Ascending aorta (tissue), 2 donors: ENCODE measurements at regions not wholly inside any gene's neighbourhood (a gene's known extent, or its start where the extent isn't known, plus 50 kb on each side); places are given as distances from the start of the nearest gene placed in this dataset.

Experiments
- DNase-seq, 2 donors: peaks; one replicate each; pipeline ENCODE4 v3.0.0-alpha.2; 2019; ENCODE audit warnings: low spot score in 2 of 2
- H3K27ac ChIP-seq, 2 donors: fragments of 200-600 bp; sonication (generic); one replicate each; pipeline ENCODE4 v1.5.1; 2016 to 2017; ENCODE audit warnings: mild to moderate bottlenecking in 1 of 2
- H3K27me3 ChIP-seq: fragments of 200-600 bp; sonication (generic); one replicate; pipeline ENCODE4 v1.5.1; 2017
- H3K36me3 ChIP-seq, 2 donors: fragments of 200-600 bp; sonication (generic); one replicate each; pipeline ENCODE4 v1.5.1; 2016
- H3K4me1 ChIP-seq, 2 donors: fragments of 200-600 bp; sonication (generic); one replicate each; pipeline ENCODE4 v1.5.1; 2016 to 2017; ENCODE audit warnings: mild to moderate bottlenecking in 1 of 2
- H3K4me3 ChIP-seq, 2 donors: fragments of 200-600 bp; sonication (generic); one replicate each; pipeline ENCODE4 v1.5.1; 2016 to 2017; ENCODE audit warnings: mild to moderate bottlenecking in 1 of 2
- H3K9me3 ChIP-seq, 2 donors: fragments of 200-600 bp; sonication (generic); one replicate each; pipeline ENCODE4 v1.5.1; 2016
- intact Hi-C: fragments of 100-400 bp; cut with DNase I; formaldehyde crosslinking; loops from one replicate; pipeline ENCODE4 v1.15.1; 2023
- TF ChIP-seq, protein P1 (sequence below), 3 experiments: fragments of 200-600 bp in 2 of 3; fragments of 450-650 bp in 1 of 3; sonication (generic) in 2 of 3; IDR thresholded peaks; one replicate each; pipeline ENCODE4 v1.5.1; 2016 to 2019; ENCODE audit warnings: antibody characterized with exemption in 3 of 3, mild to moderate bottlenecking in 1 of 3, moderate library complexity in 1 of 3

DNA sequence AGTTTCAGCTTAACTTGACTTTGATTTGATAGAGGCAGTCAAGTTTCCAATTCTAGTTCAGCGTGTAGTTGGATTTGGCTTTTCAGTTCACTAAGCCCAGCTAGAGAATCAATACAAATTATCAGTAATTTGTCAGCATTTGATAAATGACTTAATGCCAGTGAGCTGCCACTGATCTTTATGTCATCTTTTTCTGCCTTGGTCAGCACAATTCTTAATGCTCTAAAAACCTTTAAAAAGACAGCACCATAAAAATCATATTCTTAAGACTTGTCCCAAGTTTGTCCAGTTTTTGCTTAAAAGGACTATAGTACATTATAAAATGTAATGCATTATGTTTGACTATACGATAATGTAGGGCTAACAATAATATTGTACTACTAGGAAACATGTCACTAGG is 920.5 kb downstream of the LRFN5 start:
- Histone ChIP-seq H3K27ac (no peak overlapping the region), H3K4me3 (no peak overlapping the region), H3K27me3 (no peaks in the 10 kb centered on the region), H3K9me3 (no peaks in the 10 kb centered on the region), H3K4me1 (no peaks in the 10 kb centered on the region), H3K36me3 (no peaks in the 10 kb centered on the region)
- intact Hi-C loops, result no loop called here
- DNase-seq, result no peak
- TF ChIP-seq, protein P1, sequence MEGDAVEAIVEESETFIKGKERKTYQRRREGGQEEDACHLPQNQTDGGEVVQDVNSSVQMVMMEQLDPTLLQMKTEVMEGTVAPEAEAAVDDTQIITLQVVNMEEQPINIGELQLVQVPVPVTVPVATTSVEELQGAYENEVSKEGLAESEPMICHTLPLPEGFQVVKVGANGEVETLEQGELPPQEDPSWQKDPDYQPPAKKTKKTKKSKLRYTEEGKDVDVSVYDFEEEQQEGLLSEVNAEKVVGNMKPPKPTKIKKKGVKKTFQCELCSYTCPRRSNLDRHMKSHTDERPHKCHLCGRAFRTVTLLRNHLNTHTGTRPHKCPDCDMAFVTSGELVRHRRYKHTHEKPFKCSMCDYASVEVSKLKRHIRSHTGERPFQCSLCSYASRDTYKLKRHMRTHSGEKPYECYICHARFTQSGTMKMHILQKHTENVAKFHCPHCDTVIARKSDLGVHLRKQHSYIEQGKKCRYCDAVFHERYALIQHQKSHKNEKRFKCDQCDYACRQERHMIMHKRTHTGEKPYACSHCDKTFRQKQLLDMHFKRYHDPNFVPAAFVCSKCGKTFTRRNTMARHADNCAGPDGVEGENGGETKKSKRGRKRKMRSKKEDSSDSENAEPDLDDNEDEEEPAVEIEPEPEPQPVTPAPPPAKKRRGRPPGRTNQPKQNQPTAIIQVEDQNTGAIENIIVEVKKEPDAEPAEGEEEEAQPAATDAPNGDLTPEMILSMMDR (IDR thresholded peaks at IDR 0.05), result no peak

DNA sequence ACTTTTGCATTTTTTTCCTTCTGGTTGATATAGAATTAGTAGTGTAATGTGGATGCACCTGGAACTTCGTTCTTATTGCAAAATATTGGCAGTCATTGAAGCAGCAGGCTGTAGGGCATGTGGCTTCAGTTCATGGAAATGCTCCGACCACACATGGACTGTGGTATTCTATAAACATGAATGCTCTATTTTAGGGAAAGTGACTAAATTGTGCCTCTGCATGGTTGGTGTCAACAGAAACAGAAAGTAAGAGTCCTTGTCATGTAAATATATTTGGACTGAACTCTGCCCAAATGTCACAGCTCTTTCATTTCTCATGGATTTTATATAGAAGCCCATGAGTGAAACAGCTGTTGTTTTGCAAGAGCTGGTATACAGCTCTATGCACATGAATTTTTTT is 917.0 kb downstream of the LRFN5 start:
- no peaks in the 10 kb centered on the region for H3K4me1 ChIP-seq
- intact Hi-C loops, result no loop called here
- no peaks in the 10 kb centered on the region for H3K9me3 ChIP-seq
- no peak overlapping the region for H3K27ac ChIP-seq
- H3K4me3 ChIP-seq, result no peak overlapping the region
- DNase-seq, result no peak
- H3K36me3 ChIP-seq, result no peaks in the 10 kb centered on the region
- TF ChIP-seq, protein P1 (IDR thresholded peaks at IDR 0.05), result no peak
- H3K27me3 ChIP-seq, result no peaks in the 10 kb centered on the region

DNA sequence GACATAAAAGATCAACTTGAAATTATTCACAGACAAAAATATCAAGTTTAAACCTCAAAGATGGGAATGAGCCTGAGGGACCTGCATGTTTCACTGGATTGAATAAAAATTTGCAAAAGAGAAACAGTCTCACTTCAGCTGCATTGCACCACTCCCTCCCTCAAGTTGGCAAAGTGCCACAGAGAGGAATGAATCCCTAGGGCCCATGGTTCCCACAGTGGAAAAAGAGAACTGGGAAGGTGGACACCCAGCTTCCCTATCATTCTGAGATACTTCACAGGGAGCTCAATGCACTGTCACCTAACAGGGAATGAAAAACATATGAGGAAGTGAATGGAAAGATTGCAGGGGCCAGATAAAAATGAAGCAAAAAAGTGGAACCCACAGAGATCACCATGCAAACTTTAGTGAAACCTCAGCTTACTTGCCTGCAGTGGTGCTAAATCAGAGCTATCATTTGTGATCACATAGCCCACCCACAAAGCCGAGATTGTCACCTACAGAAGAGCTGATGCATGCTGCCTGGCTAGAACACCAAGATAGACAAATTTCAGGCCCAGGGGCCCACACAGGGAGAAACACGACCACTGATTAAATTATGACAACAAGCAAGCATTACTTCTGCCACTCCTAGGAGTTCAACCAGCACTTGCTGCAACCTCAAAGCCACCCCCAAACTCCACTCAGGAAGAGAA is 911.3 kb downstream of the LRFN5 start:
- no peaks in the 10 kb centered on the region for H3K9me3 ChIP-seq
- no peaks in the 10 kb centered on the region for H3K27me3 ChIP-seq
- no peak overlapping the region for H3K27ac ChIP-seq
- no peak for DNase-seq
- H3K36me3 ChIP-seq, result no peaks in the 10 kb centered on the region
- H3K4me1 ChIP-seq, result no peaks in the 10 kb centered on the region
- intact Hi-C loops, result no loop called here
- TF ChIP-seq, protein P1 (IDR thresholded peaks at IDR 0.05), result no peak
- no peak overlapping the region for H3K4me3 ChIP-seq

- no peak for DNase-seq
- intact Hi-C loops, result no loop called here
- Histone ChIP-seq H3K27ac (no peak overlapping the region), H3K36me3 (no peaks in the 10 kb centered on the region), H3K4me3 (no peak overlapping the region), H3K9me3 (no peaks in the 10 kb centered on the region), H3K4me1 (no peaks in the 10 kb centered on the region), H3K27me3 (no peaks in the 10 kb centered on the region)
- TF ChIP-seq, protein P1 (IDR thresholded peaks at IDR 0.05), result no peak
These were observed 907.2 kb downstream of the LRFN5 start for GRCh38 chr14:42513837-42514236.

- DNase-seq, result no peak
- no peaks in the 10 kb centered on the region for H3K36me3 ChIP-seq
- no peak overlapping the region for H3K27ac ChIP-seq
- no peak overlapping the region for H3K4me3 ChIP-seq
- H3K9me3 ChIP-seq, result no peaks in the 10 kb centered on the region
- intact Hi-C loops, result no loop called here
- H3K27me3 ChIP-seq, result no peaks in the 10 kb centered on the region
- H3K4me1 ChIP-seq, result no peaks in the 10 kb centered on the region
- TF ChIP-seq, protein P1 (IDR thresholded peaks at IDR 0.05), result no peak
These were observed 903.4 kb downstream of the LRFN5 start for GRCh38 chr14:42510071-42510470.
